K562 (cell line): ENCODE measurements at regions not wholly inside any gene's neighbourhood (a gene's known extent, or its start where the extent isn't known, plus 50 kb on each side); places are given as distances from the start of the nearest gene placed in this dataset.

Source experiments
- ADNP ChIP-seq: fragments of 200-800 bp; sonication (Bioruptor generic); IDR thresholded peaks from 2 replicates; pipeline ENCODE4 v1.6.1; 2016; ENCODE audit warnings: missing genetic modification characterization, missing compliant biosample characterization
- BRD9 ChIP-seq: fragments of 450-650 bp; IDR thresholded peaks from 2 replicates; pipeline ENCODE4 v1.6.1; 2018; ENCODE audit warnings: low read depth; ENCODE audit not compliant: partially characterized antibody
- CHD1 ChIP-seq: fragments of 200-600 bp; sonication (generic); IDR thresholded peaks from one replicate; pipeline ENCODE4 v1.6.1; 2012; ENCODE audit warnings: mild to moderate bottlenecking, moderate library complexity, low read length, inconsistent platforms
- EP400 ChIP-seq: fragments of 450-650 bp; IDR thresholded peaks from 2 replicates; pipeline ENCODE4 v1.6.1; 2017; ENCODE audit warnings: antibody characterized with exemption, mild to moderate bottlenecking, moderate library complexity
- MBD2 ChIP-seq: sonication (generic); IDR thresholded peaks from 2 replicates; pipeline ENCODE4 v1.6.1; 2016; ENCODE audit warnings: low read depth, borderline replicate concordance
- SMAD4 ChIP-seq: fragments of 250-450 bp; sonication (Bioruptor Pico); conservative IDR thresholded peaks from 2 replicates; pipeline ENCODE4 v1.8.0; 2021; ENCODE audit warnings: inconsistent platforms, mild to moderate bottlenecking, moderate library complexity
- ZNF184 ChIP-seq: sonication (generic); formaldehyde crosslinking; IDR thresholded peaks from 2 replicates; pipeline ENCODE4 v1.5.0; 2020; ENCODE audit warnings: missing genetic modification reagents
- TF ChIP-seq, protein P1 (sequence below): fragments of 450-650 bp; IDR thresholded peaks from 2 replicates; pipeline ENCODE4 v1.6.1; 2016; ENCODE audit warnings: low read depth, mild to moderate bottlenecking, moderate library complexity
- TF ChIP-seq, protein P2 (sequence below): sonication (generic); formaldehyde crosslinking; IDR thresholded peaks from 2 replicates; pipeline ENCODE4 v1.4.0; 2020; ENCODE audit warnings: mild to moderate bottlenecking, missing genetic modification reagents

DNA sequence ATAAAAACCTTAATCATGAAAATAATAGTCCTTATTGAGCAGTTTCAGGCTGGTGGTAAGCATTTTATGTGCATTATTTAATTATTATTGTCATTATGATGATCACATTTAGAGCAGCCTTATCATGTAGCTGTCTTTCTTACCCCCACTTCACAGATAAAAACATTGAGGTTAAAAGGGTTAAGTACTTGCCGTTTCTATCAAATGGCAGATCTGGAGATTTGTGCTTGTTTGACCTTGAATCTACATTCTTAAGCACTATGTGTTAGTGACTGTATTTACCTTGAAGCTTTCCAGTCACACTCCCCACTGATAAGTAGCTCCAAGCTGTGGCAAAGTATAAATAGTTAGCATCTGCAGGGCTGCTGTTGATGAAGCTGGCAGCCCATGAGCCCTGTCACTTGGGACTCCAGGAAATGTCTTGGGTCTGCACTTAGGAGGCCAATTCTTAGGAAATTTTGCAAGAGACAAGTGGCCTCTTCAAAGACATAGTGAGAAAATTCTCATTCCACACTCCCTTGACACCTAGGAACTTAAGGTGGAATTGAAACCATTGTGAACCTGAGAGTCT, 116.8 kb upstream of the AGR3 start (continued):
- no peak for TF ChIP-seq BRD9
- TF ChIP-seq, protein P1, sequence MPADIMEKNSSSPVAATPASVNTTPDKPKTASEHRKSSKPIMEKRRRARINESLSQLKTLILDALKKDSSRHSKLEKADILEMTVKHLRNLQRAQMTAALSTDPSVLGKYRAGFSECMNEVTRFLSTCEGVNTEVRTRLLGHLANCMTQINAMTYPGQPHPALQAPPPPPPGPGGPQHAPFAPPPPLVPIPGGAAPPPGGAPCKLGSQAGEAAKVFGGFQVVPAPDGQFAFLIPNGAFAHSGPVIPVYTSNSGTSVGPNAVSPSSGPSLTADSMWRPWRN = no peak
- no peak for TF ChIP-seq CHD1
- TF ChIP-seq ADNP (tag) = no peak
- no peak for TF ChIP-seq MBD2
- TF ChIP-seq, protein P2, sequence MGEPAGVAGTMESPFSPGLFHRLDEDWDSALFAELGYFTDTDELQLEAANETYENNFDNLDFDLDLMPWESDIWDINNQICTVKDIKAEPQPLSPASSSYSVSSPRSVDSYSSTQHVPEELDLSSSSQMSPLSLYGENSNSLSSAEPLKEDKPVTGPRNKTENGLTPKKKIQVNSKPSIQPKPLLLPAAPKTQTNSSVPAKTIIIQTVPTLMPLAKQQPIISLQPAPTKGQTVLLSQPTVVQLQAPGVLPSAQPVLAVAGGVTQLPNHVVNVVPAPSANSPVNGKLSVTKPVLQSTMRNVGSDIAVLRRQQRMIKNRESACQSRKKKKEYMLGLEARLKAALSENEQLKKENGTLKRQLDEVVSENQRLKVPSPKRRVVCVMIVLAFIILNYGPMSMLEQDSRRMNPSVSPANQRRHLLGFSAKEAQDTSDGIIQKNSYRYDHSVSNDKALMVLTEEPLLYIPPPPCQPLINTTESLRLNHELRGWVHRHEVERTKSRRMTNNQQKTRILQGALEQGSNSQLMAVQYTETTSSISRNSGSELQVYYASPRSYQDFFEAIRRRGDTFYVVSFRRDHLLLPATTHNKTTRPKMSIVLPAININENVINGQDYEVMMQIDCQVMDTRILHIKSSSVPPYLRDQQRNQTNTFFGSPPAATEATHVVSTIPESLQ = no peak
- no peak for TF ChIP-seq EP400
- no peak for TF ChIP-seq ZNF184 (CRISPR knock-in tag)
- TF ChIP-seq SMAD4 (CRISPR knock-in tag) = no peak
